HG02571 (cell line): ENCODE measurements at regions not wholly inside any gene's neighbourhood (a gene's known extent, or its start where the extent isn't known, plus 50 kb on each side); places are given as distances from the start of the nearest gene placed in this dataset.

Source experiments
- ATAC-seq: cut with Tn5 transposase; IDR thresholded peaks from one replicate; pipeline ENCODE4 v1.9.1; 2021; ENCODE audit warnings: mild to moderate bottlenecking, moderate library complexity; ENCODE audit not compliant: unreplicated experiment

GRCh38 chr3:194961571-194961970 lies 275.9 kb downstream of the FAM43A start:
- ATAC-seq: no peak

GRCh38 chr3:194962056-194962455 lies 276.4 kb downstream of the FAM43A start:
- no peak for ATAC-seq

GRCh38 chr3:194964809-194965208 lies 279.1 kb downstream of the FAM43A start:
- no peak for ATAC-seq

GRCh38 chr3:194967151-194968117 lies 281.8 kb downstream of the FAM43A start:
- ATAC-seq: no peak

- ATAC-seq: no peak
Observed at GRCh38 chr3:194970066-194970465, 284.4 kb downstream of the FAM43A start.

GRCh38 chr3:194971009-194971408 lies 285.3 kb downstream of the FAM43A start:
- ATAC-seq: no peak

GRCh38 chr3:194971965-194972364 lies 286.3 kb downstream of the FAM43A start:
- no peak for ATAC-seq

- no peak for ATAC-seq
Observed at GRCh38 chr3:194972641-194973040, 287.0 kb downstream of the FAM43A start.

GRCh38 chr3:194973366-194974000 lies 287.8 kb downstream of the FAM43A start:
- ATAC-seq: no peak

- ATAC-seq: no peak
Observed at GRCh38 chr3:194974468-194975135, 288.9 kb downstream of the FAM43A start.

GRCh38 chr3:194976049-194976451 lies 290.4 kb downstream of the FAM43A start:
- ATAC-seq: no peak

GRCh38 chr3:194976874-194977273 lies 291.2 kb downstream of the FAM43A start:
- ATAC-seq: no peak

GRCh38 chr3:194977356-194977755 lies 291.7 kb downstream of the FAM43A start:
- ATAC-seq: no peak

- ATAC-seq: no peak
Observed at GRCh38 chr3:194979173-194979572, 291.8 kb downstream of the XXYLT1 start.

- no peak for ATAC-seq
Observed at GRCh38 chr3:194982472-194982871, 288.5 kb downstream of the XXYLT1 start.

- no peak for ATAC-seq
Observed at GRCh38 chr3:194983121-194983520, 287.8 kb downstream of the XXYLT1 start.

- ATAC-seq: no peak
Observed at GRCh38 chr3:194983620-194984019, 287.3 kb downstream of the XXYLT1 start.

GRCh38 chr3:194984066-194984465 lies 286.9 kb downstream of the XXYLT1 start:
- no peak for ATAC-seq

GRCh38 chr3:194984622-194985021 lies 286.3 kb downstream of the XXYLT1 start:
- ATAC-seq: no peak

GRCh38 chr3:194985031-194985578 lies 285.9 kb downstream of the XXYLT1 start:
- no peak for ATAC-seq
